ENCODE measurements at regions not wholly inside any gene's neighbourhood (a gene's known extent, or its start where the extent isn't known, plus 50 kb on each side); places are given as distances from the start of the nearest gene placed in this dataset.

DNA sequence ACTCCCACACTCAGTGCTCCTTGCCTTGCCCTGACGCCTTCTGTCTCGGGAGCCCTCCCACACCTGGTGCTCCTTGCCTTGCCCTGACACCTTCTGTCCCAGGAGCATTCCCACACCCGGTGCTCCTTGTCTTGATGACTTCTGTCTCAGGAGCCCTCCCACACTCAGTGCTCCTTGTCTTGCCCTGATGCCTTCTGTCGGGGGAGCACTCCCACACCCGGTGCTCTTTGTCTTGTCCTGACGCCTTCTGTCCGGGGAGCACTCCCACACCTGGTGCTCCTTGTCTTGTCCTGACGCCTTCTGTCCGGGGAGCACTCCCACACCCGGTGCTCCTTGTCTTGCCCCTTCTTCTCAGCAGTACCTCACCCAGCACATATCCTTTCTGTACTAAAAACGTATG, 207.2 kb upstream of the ADARB2 start:
- DNase-seq = no peak
- in situ Hi-C loops (cut with HindIII; ENCODE audit: low pct_ligation_motif_present, low pct_unique_long_range_greater_than_20kb, low sequenced_read_pairs) = no loop called here

- in situ Hi-C loops (cut with HindIII; ENCODE audit: low pct_ligation_motif_present, low pct_unique_long_range_greater_than_20kb, low sequenced_read_pairs) = no loop called here
- no peak for DNase-seq
Measured at GRCh38 chr10:1942478-1942877, 205.2 kb upstream of the ADARB2 start.

DNA sequence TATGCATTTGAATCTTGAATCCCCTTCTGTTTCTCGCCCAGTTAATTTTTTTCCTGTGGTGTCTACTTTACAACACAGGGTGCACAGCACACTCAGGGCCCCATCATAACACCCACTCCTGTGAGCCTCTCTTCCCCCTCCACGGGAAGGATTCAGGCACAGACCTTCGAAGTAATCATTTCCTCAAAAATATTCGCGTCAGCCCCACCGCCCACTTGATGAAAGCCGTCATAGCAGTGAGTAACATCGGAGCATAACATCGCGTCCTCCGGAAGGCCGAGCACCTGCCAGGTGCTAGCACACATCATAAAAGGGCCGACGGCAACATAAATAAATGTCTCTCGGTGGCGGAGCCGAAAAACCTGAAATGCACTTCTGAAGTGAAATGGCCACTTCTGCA, 201.7 kb upstream of the ADARB2 start:
- in situ Hi-C loops (cut with HindIII; ENCODE audit: low pct_ligation_motif_present, low pct_unique_long_range_greater_than_20kb, low sequenced_read_pairs) = no loop called here
- DNase-seq = no peak

DNA sequence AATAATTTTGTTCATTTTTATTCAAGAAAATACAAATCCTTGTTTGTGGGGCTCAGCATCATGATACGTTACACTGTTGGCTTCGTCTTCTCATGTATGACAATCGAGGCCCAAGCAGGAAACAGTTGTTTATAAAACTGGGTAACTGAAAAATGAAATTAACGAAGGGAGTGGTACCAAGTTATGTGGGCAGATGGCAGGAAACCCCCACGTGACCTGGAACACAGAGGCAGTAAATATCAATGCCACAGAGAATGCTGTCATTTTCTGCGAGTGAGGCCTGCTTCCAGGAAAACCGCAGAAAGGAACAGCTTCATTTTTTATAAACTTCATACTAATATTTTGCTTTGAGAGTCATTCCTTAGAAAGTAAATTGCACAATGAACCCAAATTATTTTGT, 201.0 kb upstream of the ADARB2 start:
- in situ Hi-C loops (cut with HindIII; ENCODE audit: low pct_ligation_motif_present, low pct_unique_long_range_greater_than_20kb, low sequenced_read_pairs) = no loop called here
- DNase-seq = no peak

- no peak for DNase-seq
- in situ Hi-C loops (cut with HindIII; ENCODE audit: low pct_ligation_motif_present, low pct_unique_long_range_greater_than_20kb, low sequenced_read_pairs) = no loop called here
Measured at GRCh38 chr10:1935912-1936311, 198.6 kb upstream of the ADARB2 start.

DNA sequence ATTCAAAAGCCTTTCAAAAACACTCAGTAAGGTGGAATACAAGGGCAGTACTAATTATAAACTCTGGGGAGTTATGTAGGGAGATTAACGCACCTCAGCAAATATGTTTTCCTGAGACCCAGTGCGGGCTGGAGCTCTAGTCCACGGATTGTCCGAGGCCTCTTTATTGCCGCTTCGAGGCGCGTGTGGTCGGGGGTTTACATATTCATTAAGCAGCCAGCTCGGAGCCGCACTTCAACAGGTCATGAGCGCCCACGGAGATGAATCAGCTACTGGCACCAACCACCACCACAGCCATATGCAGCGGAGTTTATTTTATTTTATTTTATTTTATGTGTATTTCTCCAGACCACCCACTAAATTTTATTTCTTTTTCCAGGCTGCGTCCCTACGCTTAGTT, 195.9 kb upstream of the ADARB2 start:
- in situ Hi-C loops (cut with HindIII; ENCODE audit: low pct_ligation_motif_present, low pct_unique_long_range_greater_than_20kb, low sequenced_read_pairs) = no loop called here
- no peak for DNase-seq

GRCh38 chr10:1932692-1933094, 195.4 kb upstream of the ADARB2 start:
- no peak for DNase-seq
- in situ Hi-C loops (cut with HindIII; ENCODE audit: low pct_ligation_motif_present, low pct_unique_long_range_greater_than_20kb, low sequenced_read_pairs) = no loop called here

GRCh38 chr10:1928606-1929005, 191.3 kb upstream of the ADARB2 start:
- in situ Hi-C loops (cut with HindIII; ENCODE audit: low pct_ligation_motif_present, low pct_unique_long_range_greater_than_20kb, low sequenced_read_pairs) = no loop called here
- DNase-seq = no peak

- in situ Hi-C loops (cut with HindIII; ENCODE audit: low pct_ligation_motif_present, low pct_unique_long_range_greater_than_20kb, low sequenced_read_pairs) = no loop called here
- no peak for DNase-seq
Measured at GRCh38 chr10:1923998-1924397, 186.7 kb upstream of the ADARB2 start.

DNA sequence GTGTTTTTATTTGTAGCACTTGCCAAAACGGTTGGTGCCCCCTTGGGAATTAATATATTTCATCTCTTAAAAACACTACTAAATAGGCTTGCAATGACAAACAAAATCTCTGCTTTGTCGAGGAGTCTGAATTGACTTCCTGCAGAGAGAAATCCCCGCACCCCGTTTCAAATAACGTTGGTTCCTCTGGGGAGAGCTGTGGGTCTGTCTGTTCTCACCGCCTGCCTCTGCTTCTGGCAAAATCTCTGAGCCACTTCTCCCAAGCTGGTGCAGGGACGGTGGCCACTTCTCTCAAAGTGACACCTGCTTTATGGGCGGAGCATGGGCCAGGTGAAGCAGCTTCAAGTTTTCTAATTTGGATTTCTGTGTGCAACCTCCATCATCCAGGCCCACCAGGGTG, 186.3 kb upstream of the ADARB2 start:
- in situ Hi-C loops (cut with HindIII; ENCODE audit: low pct_ligation_motif_present, low pct_unique_long_range_greater_than_20kb, low sequenced_read_pairs) = no loop called here
- DNase-seq = no peak

DNA sequence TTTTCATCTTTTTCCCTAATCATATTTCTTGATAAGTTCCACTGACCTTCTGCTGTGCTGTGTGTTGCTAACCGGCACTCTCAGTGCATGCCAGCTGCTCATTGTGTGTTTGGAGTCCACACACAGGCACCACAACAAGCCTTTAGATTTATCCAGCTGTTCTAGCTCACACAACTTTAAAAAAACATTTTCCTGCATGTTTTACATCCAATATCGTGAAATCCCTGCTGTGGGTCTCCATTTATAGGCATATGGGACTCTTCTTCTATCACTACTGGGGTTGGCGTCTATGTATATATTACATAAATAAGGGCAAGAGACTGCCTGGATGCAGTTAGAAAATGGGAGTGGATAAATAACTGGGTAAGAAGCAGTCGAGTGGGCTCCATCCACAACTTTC, 183.6 kb upstream of the ADARB2 start:
- in situ Hi-C loops (cut with HindIII; ENCODE audit: low pct_ligation_motif_present, low pct_unique_long_range_greater_than_20kb, low sequenced_read_pairs) = no loop called here
- no peak for DNase-seq

DNA sequence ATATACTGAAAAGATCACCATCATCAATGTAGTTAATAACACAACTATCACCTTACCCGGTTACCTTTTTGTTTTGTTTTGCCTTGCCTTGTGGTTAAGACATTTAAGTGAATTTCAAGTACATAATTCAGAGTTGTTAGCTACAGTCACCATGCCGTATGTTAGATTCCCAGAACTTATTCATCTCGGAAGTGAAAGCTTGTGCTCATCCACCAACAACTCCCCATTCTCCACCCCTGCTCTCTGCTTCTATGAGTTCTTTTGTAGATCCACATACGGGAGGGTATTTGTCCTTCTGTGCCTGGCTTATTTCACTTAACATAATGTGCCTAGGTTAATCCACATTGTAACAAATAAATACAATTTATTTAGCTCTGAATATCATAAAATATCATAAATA, 182.8 kb upstream of the ADARB2 start:
- DNase-seq = no peak
- in situ Hi-C loops (cut with HindIII; ENCODE audit: low pct_ligation_motif_present, low pct_unique_long_range_greater_than_20kb, low sequenced_read_pairs) = no loop called here

- in situ Hi-C loops (cut with HindIII; ENCODE audit: low pct_ligation_motif_present, low pct_unique_long_range_greater_than_20kb, low sequenced_read_pairs) = no loop called here
Measured at GRCh38 chr10:1911771-1912170, 174.4 kb upstream of the ADARB2 start.

DNA sequence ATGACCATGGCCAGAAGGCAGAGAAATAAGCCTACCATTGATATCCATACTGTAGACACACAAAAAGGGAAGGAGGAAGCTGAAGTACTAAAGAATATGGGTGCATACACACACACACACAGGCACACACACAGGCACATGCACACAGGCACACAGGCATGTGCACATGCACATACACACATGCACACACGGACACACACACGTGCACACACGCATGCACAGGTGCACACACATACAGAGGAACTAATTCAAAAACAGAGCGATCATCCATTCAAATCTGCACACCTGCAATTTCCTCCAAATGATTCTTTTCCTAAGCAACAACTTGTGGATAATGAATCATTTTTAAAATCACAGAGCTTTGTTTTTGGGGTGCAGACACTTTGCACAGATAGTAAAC, 166.7 kb upstream of the ADARB2 start:
- in situ Hi-C loops (cut with HindIII; ENCODE audit: low pct_ligation_motif_present, low pct_unique_long_range_greater_than_20kb, low sequenced_read_pairs) = no loop called here
- no peak for DNase-seq

More at GRCh38 chr10:1911771-1912170, 174.4 kb upstream of the ADARB2 start:
- no peak for DNase-seq

DNA sequence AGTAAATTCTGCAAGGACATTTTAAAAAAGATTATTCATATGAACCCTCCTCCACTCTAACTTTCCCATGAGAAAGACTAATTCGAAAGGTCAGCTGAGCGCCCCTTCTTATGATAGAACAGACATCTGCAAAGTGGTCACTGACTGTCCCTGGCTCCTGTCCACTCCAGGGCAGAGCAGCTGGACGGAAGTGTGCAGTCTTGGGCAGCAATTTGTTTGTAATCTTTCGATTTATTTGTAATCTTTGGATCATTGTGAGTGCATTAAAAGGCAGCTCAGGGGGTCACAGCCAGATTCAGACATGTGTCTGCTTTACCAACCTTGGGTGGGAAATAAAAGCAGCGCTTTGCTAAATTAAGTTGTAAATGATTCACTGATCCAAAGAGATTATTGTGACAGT, 158.8 kb upstream of the ADARB2 start:
- DNase-seq = no peak
- in situ Hi-C loops (cut with HindIII; ENCODE audit: low pct_ligation_motif_present, low pct_unique_long_range_greater_than_20kb, low sequenced_read_pairs) = no loop called here

- in situ Hi-C loops (cut with HindIII; ENCODE audit: low pct_ligation_motif_present, low pct_unique_long_range_greater_than_20kb, low sequenced_read_pairs) = no loop called here
- no peak for DNase-seq
Measured at GRCh38 chr10:1895691-1896090, 158.4 kb upstream of the ADARB2 start.

GRCh38 chr10:1894912-1895311, 157.6 kb upstream of the ADARB2 start:
- in situ Hi-C loops (cut with HindIII; ENCODE audit: low pct_ligation_motif_present, low pct_unique_long_range_greater_than_20kb, low sequenced_read_pairs) = no loop called here

GRCh38 chr10:1893941-1894340, 156.6 kb upstream of the ADARB2 start:
- in situ Hi-C loops (cut with HindIII; ENCODE audit: low pct_ligation_motif_present, low pct_unique_long_range_greater_than_20kb, low sequenced_read_pairs) = no loop called here
- no peak for DNase-seq

More at GRCh38 chr10:1894912-1895311, 157.6 kb upstream of the ADARB2 start:
- DNase-seq = no peak

DNA sequence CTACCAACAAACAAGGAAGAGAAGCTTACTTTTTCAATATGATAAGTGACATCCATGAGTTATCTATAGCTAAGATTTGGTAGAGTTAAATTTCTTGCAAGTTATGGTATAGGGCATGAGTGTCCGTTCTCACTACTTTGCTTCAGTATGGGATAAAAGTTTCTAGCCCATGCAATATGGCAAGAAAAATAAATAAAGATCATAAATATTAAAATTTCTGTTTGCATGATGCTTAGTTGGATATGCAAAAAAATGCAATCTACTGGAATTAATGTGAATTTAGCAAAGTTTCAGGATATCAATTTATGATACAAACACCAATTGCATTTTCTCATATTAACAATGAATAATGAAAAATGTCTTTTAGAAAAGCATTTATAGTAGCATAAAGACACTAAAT, 148.7 kb upstream of the ADARB2 start:
- no peak for DNase-seq
- in situ Hi-C loops (cut with HindIII; ENCODE audit: low pct_ligation_motif_present, low pct_unique_long_range_greater_than_20kb, low sequenced_read_pairs) = no loop called here

DNA sequence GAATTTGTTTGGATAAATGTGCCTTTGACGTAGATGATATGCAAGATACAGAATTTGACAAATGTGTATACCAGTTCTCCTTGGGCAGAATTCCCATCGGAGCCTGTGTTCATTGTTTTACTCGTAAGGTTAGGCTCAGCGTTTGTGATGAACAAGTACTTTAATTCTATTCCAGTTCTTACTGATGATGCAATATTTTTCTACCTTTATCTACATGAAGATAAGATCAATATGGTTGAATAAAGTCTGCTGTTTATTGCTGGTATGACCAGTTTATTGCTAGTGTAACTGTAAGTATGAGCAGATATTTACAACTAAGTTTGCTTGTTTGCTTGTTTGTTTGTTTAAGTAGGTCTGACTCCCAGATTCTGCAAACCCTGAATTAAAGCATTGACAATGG, 145.4 kb upstream of the ADARB2 start:
- in situ Hi-C loops (cut with HindIII; ENCODE audit: low pct_ligation_motif_present, low pct_unique_long_range_greater_than_20kb, low sequenced_read_pairs) = no loop called here

GRCh38 chr10:1882180-1882579, 144.9 kb upstream of the ADARB2 start:
- in situ Hi-C loops (cut with HindIII; ENCODE audit: low pct_ligation_motif_present, low pct_unique_long_range_greater_than_20kb, low sequenced_read_pairs) = no loop called here
- no peak for DNase-seq

More for the DNA sequence above, 145.4 kb upstream of the ADARB2 start:
- no peak for DNase-seq
